Thyroid gland (tissue), 4 donors: ENCODE measurements at regions not wholly inside any gene's neighbourhood (a gene's known extent, or its start where the extent isn't known, plus 50 kb on each side); places are given as distances from the start of the nearest gene placed in this dataset.

Experiments
- CTCF ChIP-seq, 6 experiments: fragments of 200-600 bp in 3 of 6; fragments of 450-650 bp in 3 of 6; sonication (generic) in 3 of 6; IDR thresholded peaks; one replicate each; pipeline ENCODE4 v1.5.1; 2016 to 2019; ENCODE audit warnings: antibody characterized with exemption in 6 of 6, mild to moderate bottlenecking in 2 of 6, inconsistent platforms in 1 of 6, moderate library complexity in 1 of 6
- POLR2A ChIP-seq, 2 donors: fragments of 450-650 bp; IDR thresholded peaks; one replicate each; pipeline ENCODE4 v1.6.1; 2017; ENCODE audit warnings: antibody characterized with exemption in 2 of 2, mild to moderate bottlenecking in 2 of 2, moderate library complexity in 1 of 2

GRCh38 chr5:138635265-138635664 is 60.1 kb upstream of the HSPA9 start:
- TF ChIP-seq CTCF (IDR thresholded peaks at IDR 0.05), result no peak
- TF ChIP-seq POLR2A (IDR thresholded peaks at IDR 0.05), result no peak
